DOHH2 (cell line): ENCODE measurements at regions not wholly inside any gene's neighbourhood (a gene's known extent, or its start where the extent isn't known, plus 50 kb on each side); places are given as distances from the start of the nearest gene placed in this dataset.

Experiments used
- EZH2phosphoT487 ChIP-seq: fragments of 200-600 bp; sonication (generic); IDR thresholded peaks from 2 replicates; pipeline ENCODE4 v1.6.1; 2017; ENCODE audit warnings: borderline replicate concordance, mild to moderate bottlenecking, antibody characterized with exemption, low read length, moderate library complexity, mixed read lengths
- TF ChIP-seq, protein P1 (sequence below): fragments of 200-600 bp; sonication (generic); IDR thresholded peaks from one replicate; pipeline ENCODE4 v1.5.1; 2014; ENCODE audit warnings: antibody characterized with exemption, mild to moderate bottlenecking, low read depth, low read length; ENCODE audit not compliant: poor library complexity, severe bottlenecking

- TF ChIP-seq, protein P1, sequence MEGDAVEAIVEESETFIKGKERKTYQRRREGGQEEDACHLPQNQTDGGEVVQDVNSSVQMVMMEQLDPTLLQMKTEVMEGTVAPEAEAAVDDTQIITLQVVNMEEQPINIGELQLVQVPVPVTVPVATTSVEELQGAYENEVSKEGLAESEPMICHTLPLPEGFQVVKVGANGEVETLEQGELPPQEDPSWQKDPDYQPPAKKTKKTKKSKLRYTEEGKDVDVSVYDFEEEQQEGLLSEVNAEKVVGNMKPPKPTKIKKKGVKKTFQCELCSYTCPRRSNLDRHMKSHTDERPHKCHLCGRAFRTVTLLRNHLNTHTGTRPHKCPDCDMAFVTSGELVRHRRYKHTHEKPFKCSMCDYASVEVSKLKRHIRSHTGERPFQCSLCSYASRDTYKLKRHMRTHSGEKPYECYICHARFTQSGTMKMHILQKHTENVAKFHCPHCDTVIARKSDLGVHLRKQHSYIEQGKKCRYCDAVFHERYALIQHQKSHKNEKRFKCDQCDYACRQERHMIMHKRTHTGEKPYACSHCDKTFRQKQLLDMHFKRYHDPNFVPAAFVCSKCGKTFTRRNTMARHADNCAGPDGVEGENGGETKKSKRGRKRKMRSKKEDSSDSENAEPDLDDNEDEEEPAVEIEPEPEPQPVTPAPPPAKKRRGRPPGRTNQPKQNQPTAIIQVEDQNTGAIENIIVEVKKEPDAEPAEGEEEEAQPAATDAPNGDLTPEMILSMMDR, result no peak
- no peak for TF ChIP-seq EZH2phosphoT487
Measured at GRCh38 chr5:60369391-60369790, 330.6 kb downstream of the DEPDC1B start.
